Spleen (tissue), 11 donors: ENCODE measurements at regions not wholly inside any gene's neighbourhood (a gene's known extent, or its start where the extent isn't known, plus 50 kb on each side); places are given as distances from the start of the nearest gene placed in this dataset.

Experiments
- DNase-seq: peaks from one replicate; pipeline ENCODE4 v3.0.0-alpha.2; 2020
- H3K27ac ChIP-seq, 8 donors: fragments of 200-600 bp; sonication (generic) in 7 of 8; 1 replicate in 4 of 8; 2 replicates in 4 of 8; pipeline versions ENCODE4 v1.5.0 to v1.8.0; 2016 to 2021; ENCODE audit warnings: inconsistent platforms in 4 of 8, mild to moderate bottlenecking in 4 of 8, moderate library complexity in 1 of 8
- H3K27me3 ChIP-seq, 7 donors: fragments of 200-600 bp; sonication (generic) in 6 of 7; replicated peaks in 1 of 7; 1 replicate in 4 of 7; 2 replicates in 3 of 7; pipeline versions ENCODE4 v1.5.0 to v1.8.0; 2016 to 2021; ENCODE audit warnings: inconsistent platforms in 3 of 7, mild to moderate bottlenecking in 1 of 7
- H3K36me3 ChIP-seq, 6 donors: fragments of 200-600 bp; sonication (generic) in 5 of 6; 1 replicate in 4 of 6; 2 replicates in 2 of 6; pipeline versions ENCODE4 v1.5.0 to v1.8.0; 2016 to 2021; ENCODE audit warnings: inconsistent platforms in 2 of 6
- H3K4me1 ChIP-seq, 6 donors: fragments of 200-600 bp; sonication (generic) in 5 of 6; 1 replicate in 3 of 6; 2 replicates in 3 of 6; pipeline versions ENCODE4 v1.5.0 to v1.8.0; 2016 to 2021; ENCODE audit warnings: inconsistent platforms in 3 of 6
- H3K4me3 ChIP-seq, 8 donors: fragments of 200-600 bp; sonication (generic) in 7 of 8; 1 replicate in 4 of 8; 2 replicates in 4 of 8; pipeline versions ENCODE4 v1.5.0 to v1.8.0; 2016 to 2021; ENCODE audit warnings: inconsistent platforms in 4 of 8, mild to moderate bottlenecking in 4 of 8, moderate library complexity in 2 of 8
- H3K9me3 ChIP-seq, 8 donors: fragments of 200-600 bp; sonication (generic) in 7 of 8; 1 replicate in 4 of 8; 2 replicates in 4 of 8; pipeline versions ENCODE4 v1.5.0 to v1.8.0; 2016 to 2021; ENCODE audit warnings: inconsistent platforms in 4 of 8
- POLR2A ChIP-seq, 3 donors: fragments of 450-650 bp; IDR thresholded peaks; one replicate each; pipeline ENCODE4 v1.5.1; 2017; ENCODE audit warnings: antibody characterized with exemption in 3 of 3, mild to moderate bottlenecking in 1 of 3
- POLR2AphosphoS5 ChIP-seq, 3 donors: sonication (generic); formaldehyde crosslinking; IDR thresholded peaks; one replicate each; pipeline ENCODE4 v1.5.1; 2017; ENCODE audit warnings: antibody characterized with exemption in 3 of 3
- WGBS, 5 donors: extraction: QIAGEN DNeasy Blood & Tissue Kit in 3 of 5; methylation state at CpG; one replicate each; pipeline versions ENCODE4 v1.1.5 to v1.1.7; 2013 to 2018; 5-methylcytosine and 5-hydroxymethylcytosine counted together
- intact Hi-C: fragments of 100-400 bp; cut with DNase I; formaldehyde crosslinking; loops from one replicate; pipeline ENCODE4 v1.15.0; 2023; ENCODE audit warnings: low total_unique reads
- TF ChIP-seq, protein P1 (sequence below), 11 experiments: fragments of 200-600 bp in 7 of 11; fragments of 450-650 bp in 4 of 11; sonication (generic) in 4 of 11; IDR thresholded peaks in 8 of 11; conservative IDR thresholded peaks in 3 of 11; 1 replicate in 7 of 11; 2 replicates in 4 of 11; pipeline versions ENCODE4 v1.4.0 to v1.8.0; 2016 to 2021; ENCODE audit warnings: antibody characterized with exemption in 11 of 11, inconsistent platforms in 4 of 11, mild to moderate bottlenecking in 1 of 11
- donor health status: healthy with polysubstance abuse.
- donor health status: DM: no; HTN: no; CAD: no; lungs with moderate emphysema.
- donor health status: DM: no; HTN: no; CAD: no.
- donor health status: Bipolar disorder and iron deficiency.
- donor health status: healthy.
- donor health status: DM: no; HTN: no; CAD: no.
- donor health status: DM: yes; HTN: yes; CAD: no.

DNA sequence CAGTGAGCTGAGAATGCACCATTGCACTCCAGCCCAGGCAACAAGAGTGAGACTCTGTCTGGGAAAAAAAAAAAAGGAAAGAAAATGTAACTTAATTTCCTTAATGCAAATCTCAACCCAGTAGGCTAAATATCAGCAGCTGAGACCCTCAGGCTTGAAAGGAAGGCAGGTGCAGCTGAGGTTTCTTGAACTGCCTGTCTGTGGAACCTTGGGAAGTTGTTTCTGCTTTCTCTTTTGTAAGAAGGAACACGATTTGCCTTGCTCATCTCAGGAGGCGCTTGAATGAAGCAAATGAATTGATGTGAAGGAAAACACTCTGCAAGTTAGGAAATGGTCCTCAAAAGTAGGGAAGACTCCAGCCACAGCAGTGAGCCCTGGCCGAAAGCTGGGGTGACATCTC lies 143.3 kb downstream of the IRX1 start:
- DNase-seq: no peak
- Histone ChIP-seq H3K27ac (no peak overlapping the region), H3K9me3 (peaks cover 0 to 6% (median 0%) of the 10 kb centered on the region in 8 donors), H3K4me1 (no peaks in the 10 kb centered on the region), H3K27me3 (no peaks in the 10 kb centered on the region), H3K4me3 (no peak overlapping the region), H3K36me3 (no peaks in the 10 kb centered on the region)
- TF ChIP-seq POLR2A (IDR thresholded peaks at IDR 0.05) (no peak), POLR2AphosphoS5 (IDR thresholded peaks at IDR 0.05) (no peak)
- TF ChIP-seq, protein P1, sequence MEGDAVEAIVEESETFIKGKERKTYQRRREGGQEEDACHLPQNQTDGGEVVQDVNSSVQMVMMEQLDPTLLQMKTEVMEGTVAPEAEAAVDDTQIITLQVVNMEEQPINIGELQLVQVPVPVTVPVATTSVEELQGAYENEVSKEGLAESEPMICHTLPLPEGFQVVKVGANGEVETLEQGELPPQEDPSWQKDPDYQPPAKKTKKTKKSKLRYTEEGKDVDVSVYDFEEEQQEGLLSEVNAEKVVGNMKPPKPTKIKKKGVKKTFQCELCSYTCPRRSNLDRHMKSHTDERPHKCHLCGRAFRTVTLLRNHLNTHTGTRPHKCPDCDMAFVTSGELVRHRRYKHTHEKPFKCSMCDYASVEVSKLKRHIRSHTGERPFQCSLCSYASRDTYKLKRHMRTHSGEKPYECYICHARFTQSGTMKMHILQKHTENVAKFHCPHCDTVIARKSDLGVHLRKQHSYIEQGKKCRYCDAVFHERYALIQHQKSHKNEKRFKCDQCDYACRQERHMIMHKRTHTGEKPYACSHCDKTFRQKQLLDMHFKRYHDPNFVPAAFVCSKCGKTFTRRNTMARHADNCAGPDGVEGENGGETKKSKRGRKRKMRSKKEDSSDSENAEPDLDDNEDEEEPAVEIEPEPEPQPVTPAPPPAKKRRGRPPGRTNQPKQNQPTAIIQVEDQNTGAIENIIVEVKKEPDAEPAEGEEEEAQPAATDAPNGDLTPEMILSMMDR (IDR thresholded peaks at IDR 0.05 in 8 of 11, conservative IDR thresholded peaks at IDR 0.05 in 3 of 11): no peak
- intact Hi-C loops: no loop called here
- 66 to 76% (median 74%) methylated on average over 3 of the region's 3 CpGs for WGBS, 5 donors

DNA sequence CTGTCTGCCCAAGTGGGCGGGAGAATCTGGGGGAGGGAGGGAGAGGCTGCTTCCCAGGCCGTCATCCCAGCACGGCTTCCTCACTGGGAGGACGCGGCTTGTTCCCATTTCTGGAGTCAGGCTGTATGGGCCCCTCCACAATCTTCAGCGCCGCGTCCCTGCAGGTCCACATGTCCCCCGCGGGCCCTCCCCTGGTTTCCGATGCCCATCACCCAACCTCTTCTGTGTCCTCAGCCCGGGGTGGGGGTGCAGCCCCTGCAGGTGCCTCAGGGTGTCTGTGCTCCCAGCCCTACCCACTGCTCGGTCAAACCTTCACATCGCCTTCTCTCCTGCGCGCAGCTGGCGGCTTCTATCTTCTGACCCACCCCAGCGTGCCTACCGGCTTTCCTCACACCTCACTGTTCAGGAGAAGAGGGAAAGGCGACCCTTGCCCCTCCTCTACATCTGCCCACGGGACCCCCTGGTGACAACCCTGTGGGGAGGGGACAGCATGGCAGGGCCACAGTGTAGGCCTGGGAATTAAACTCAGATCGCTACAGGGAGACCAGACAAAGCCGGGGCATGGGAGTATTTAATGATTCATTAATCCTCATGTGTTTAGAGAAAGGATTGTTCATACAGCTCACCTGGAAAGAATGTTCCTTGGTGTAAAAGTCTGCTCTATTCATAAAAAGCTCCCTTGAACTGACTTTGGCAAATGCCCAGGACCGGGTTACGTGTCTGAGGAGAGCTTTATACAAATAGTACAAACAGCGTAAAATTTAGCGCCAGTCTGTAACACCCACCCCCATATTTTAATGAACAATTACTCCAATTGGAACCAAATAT lies 145.1 kb downstream of the IRX1 start:
- Histone ChIP-seq H3K4me1 (no peaks in the 10 kb centered on the region), H3K27me3 (no peaks in the 10 kb centered on the region), H3K27ac (no peak overlapping the region), H3K9me3 (peaks cover 0 to 6% (median 0%) of the 10 kb centered on the region in 8 donors), H3K36me3 (no peaks in the 10 kb centered on the region), H3K4me3 (no peak overlapping the region)
- no peak for DNase-seq
- 86 to 91% (median 90%) methylated on average over 27 of the region's 27 CpGs for WGBS, 5 donors
- intact Hi-C loops: no loop called here
- no peak for TF ChIP-seq POLR2AphosphoS5 (IDR thresholded peaks at IDR 0.05)
- TF ChIP-seq, protein P1 (IDR thresholded peaks at IDR 0.05 in 8 of 11, conservative IDR thresholded peaks at IDR 0.05 in 3 of 11): no peak
- TF ChIP-seq POLR2A (IDR thresholded peaks at IDR 0.05): no peak

DNA sequence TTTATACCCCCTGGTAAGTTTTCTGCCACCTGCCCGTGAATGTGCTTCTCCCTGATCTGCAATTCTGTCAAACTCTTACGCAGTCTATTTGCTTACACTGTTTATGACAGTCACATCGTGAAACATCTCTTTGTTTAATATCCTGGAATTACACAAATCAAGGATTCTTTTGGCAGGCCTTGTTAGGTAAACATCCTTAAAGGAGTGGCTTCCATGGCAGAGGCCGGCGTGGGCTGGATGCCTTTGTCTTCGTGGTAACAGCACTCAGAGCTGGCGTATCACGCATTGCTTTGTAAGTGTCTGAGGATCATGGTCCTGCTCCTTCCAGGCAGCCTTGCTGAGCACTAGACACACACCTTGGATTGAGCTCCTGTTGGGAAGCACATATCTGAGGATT lies 145.7 kb downstream of the IRX1 start:
- no peak overlapping the region for H3K27ac ChIP-seq
- intact Hi-C loops: no loop called here
- no peaks in the 10 kb centered on the region for H3K27me3 ChIP-seq
- peaks cover 0 to 12% (median 0%) of the 10 kb centered on the region in 8 donors for H3K9me3 ChIP-seq
- no peaks in the 10 kb centered on the region for H3K4me1 ChIP-seq
- 72 to 85% (median 84%) methylated on average over 8 of the region's 8 CpGs for WGBS, 5 donors
- no peak for DNase-seq
- H3K36me3 ChIP-seq: no peaks in the 10 kb centered on the region
- H3K4me3 ChIP-seq: no peak overlapping the region
- TF ChIP-seq POLR2A (IDR thresholded peaks at IDR 0.05) (no peak), POLR2AphosphoS5 (IDR thresholded peaks at IDR 0.05) (no peak)
- TF ChIP-seq, protein P1 (IDR thresholded peaks at IDR 0.05 in 8 of 11, conservative IDR thresholded peaks at IDR 0.05 in 3 of 11): no peak

DNA sequence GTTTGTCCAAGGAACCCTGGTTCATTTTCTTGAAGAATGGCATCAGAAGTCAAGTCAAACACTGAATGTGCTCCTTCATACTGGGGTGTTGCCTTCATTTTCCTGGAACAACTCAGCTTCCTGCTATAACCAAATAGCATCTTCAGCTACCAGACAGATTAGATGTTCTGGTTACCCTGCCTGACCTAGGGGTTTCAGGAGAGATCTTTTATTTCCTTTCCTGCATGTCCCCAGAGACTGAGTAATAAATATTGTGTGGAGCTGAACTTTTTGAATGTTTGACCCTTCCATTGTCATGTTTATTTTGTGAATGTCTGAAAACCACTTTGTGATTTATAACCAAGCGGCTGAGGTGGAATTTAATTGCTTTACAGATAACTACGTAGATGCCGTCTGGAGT lies 147.1 kb downstream of the IRX1 start:
- DNase-seq: no peak
- no peak overlapping the region for H3K4me3 ChIP-seq
- TF ChIP-seq POLR2AphosphoS5 (IDR thresholded peaks at IDR 0.05): no peak
- no peak for TF ChIP-seq POLR2A (IDR thresholded peaks at IDR 0.05)
- TF ChIP-seq, protein P1 (IDR thresholded peaks at IDR 0.05 in 8 of 11, conservative IDR thresholded peaks at IDR 0.05 in 3 of 11): no peak
- H3K36me3 ChIP-seq: no peaks in the 10 kb centered on the region
- peaks cover 0 to 26% (median 7%) of the 10 kb centered on the region in 8 donors for H3K9me3 ChIP-seq
- H3K27me3 ChIP-seq: no peaks in the 10 kb centered on the region
- no peaks in the 10 kb centered on the region for H3K4me1 ChIP-seq
- 51 to 73% (median 63%) methylated on average over 3 of the region's 3 CpGs for WGBS, 5 donors
- intact Hi-C loops: no loop called here
- H3K27ac ChIP-seq: no peak overlapping the region
